Nephron (organoid): ENCODE measurements at regions not wholly inside any gene's neighbourhood (a gene's known extent, or its start where the extent isn't known, plus 50 kb on each side); places are given as distances from the start of the nearest gene placed in this dataset.

ENCODE experiments used
- H3K27ac Mint-ChIP-seq, 3 experiments: 2 replicates each; pipeline ENCODE4 v1.8.0; 2020; ENCODE audit warnings: mixed read lengths in 3 of 3, mild to moderate bottlenecking in 2 of 3, moderate library complexity in 1 of 3
- H3K27me3 Mint-ChIP-seq: 2 replicates; pipeline ENCODE4 v1.8.0; 2021; ENCODE audit warnings: low read depth, mild to moderate bottlenecking, moderate library complexity, mixed read lengths
- H3K36me3 Mint-ChIP-seq: 2 replicates; pipeline ENCODE4 v1.8.0; 2020; ENCODE audit warnings: low read depth, mixed read lengths
- H3K4me1 Mint-ChIP-seq: 2 replicates; pipeline ENCODE4 v1.8.0; 2020; ENCODE audit warnings: mixed read lengths
- H3K4me3 Mint-ChIP-seq, 3 experiments: 2 replicates each; pipeline ENCODE4 v1.8.0; 2020; ENCODE audit warnings: mild to moderate bottlenecking in 3 of 3, mixed read lengths in 3 of 3, moderate library complexity in 2 of 3
- H3K9me3 Mint-ChIP-seq: 2 replicates; pipeline ENCODE4 v1.8.0; 2020; ENCODE audit warnings: mixed read lengths
- TF ChIP-seq, protein P1 (sequence below), 3 experiments: fragments of 200-600 bp; sonication (generic); IDR thresholded peaks; one replicate each; pipeline ENCODE4 v1.5.0; 2021; ENCODE audit warnings: antibody characterized with exemption in 3 of 3; ENCODE audit not compliant: unreplicated experiment in 3 of 3

DNA sequence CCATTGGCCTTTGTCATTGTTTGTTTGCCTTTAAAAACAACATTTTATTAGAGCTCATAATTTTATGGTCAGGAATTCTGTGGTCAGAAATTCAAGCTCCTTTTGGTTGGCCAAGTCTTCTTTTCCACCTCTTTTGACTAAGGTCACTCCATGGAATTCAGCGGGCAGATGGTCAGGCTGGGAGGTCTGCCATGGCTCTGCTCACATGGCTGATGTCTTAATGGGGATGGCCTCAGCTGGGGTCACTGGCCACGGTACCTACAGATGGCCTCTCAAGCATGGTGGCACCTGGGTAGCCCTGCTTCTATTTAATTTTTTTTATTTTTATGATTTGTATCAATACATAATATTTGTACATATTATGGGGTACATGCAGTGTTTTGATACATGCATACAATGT is 360.8 kb upstream of the MCTP2 start:
- TF ChIP-seq, protein P1, sequence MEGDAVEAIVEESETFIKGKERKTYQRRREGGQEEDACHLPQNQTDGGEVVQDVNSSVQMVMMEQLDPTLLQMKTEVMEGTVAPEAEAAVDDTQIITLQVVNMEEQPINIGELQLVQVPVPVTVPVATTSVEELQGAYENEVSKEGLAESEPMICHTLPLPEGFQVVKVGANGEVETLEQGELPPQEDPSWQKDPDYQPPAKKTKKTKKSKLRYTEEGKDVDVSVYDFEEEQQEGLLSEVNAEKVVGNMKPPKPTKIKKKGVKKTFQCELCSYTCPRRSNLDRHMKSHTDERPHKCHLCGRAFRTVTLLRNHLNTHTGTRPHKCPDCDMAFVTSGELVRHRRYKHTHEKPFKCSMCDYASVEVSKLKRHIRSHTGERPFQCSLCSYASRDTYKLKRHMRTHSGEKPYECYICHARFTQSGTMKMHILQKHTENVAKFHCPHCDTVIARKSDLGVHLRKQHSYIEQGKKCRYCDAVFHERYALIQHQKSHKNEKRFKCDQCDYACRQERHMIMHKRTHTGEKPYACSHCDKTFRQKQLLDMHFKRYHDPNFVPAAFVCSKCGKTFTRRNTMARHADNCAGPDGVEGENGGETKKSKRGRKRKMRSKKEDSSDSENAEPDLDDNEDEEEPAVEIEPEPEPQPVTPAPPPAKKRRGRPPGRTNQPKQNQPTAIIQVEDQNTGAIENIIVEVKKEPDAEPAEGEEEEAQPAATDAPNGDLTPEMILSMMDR (IDR thresholded peaks at IDR 0.05; ENCODE audit: unreplicated experiment in 3 of 3), result no peak
- Mint-ChIP-seq H3K27me3 (no peaks in the 10 kb centered on the region), H3K36me3 (no peaks in the 10 kb centered on the region), H3K27ac (no peak overlapping the region), H3K4me3 (no peak overlapping the region), H3K9me3 (no peaks in the 10 kb centered on the region), H3K4me1 (peaks cover 16% of the 10 kb centered on the region)

DNA sequence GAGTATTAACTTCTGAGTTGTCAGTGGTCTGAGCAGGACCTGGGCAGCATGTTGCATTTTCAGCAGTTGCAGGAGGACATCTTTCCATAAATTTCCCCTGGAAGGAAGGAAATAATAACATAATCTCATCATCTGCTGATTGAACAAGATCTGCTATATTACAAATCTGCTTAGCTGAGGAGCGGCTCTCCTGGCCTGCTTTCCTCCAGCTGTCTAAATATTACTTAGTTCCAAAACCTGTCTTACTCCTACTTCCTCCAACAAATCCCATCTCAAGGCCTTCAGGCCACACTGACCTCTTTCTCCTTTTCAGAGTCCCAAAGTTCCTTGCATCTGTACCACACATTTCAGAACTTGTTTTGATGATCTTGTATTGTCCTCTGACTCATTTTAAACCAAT is 364.4 kb upstream of the MCTP2 start:
- H3K4me1 Mint-ChIP-seq, result peaks cover 19% of the 10 kb centered on the region
- TF ChIP-seq, protein P1 (IDR thresholded peaks at IDR 0.05; ENCODE audit: unreplicated experiment in 3 of 3), result no peak
- no peak overlapping the region for H3K4me3 Mint-ChIP-seq
- no peaks in the 10 kb centered on the region for H3K27me3 Mint-ChIP-seq
- no peaks in the 10 kb centered on the region for H3K9me3 Mint-ChIP-seq
- no peaks in the 10 kb centered on the region for H3K36me3 Mint-ChIP-seq
- H3K27ac Mint-ChIP-seq, result peak overlapping the region; percentile 20 to 75 (median 27)

DNA sequence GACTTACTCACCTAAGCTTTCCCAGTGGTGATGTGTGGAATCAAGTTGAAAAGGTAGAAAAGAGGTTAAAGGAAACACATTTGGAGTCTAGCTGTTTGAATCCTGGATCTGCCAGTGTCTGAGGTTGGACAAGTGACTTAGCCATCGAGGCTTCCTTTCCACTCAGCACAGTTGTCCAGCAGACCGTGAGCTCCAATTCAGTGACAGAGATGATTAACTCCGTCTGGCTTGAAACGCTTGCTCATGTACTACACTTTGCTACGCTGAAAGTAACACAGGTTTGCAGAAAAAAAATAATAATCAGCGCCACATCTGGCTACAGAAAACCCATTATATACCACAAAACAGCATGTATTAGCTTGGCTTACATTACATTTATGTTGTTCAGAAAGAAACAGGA is 364.9 kb upstream of the MCTP2 start:
- no peaks in the 10 kb centered on the region for H3K36me3 Mint-ChIP-seq
- no peaks in the 10 kb centered on the region for H3K9me3 Mint-ChIP-seq
- H3K4me1 Mint-ChIP-seq, result peaks cover 19% of the 10 kb centered on the region
- H3K4me3 Mint-ChIP-seq, result no peak overlapping the region
- TF ChIP-seq, protein P1 (IDR thresholded peaks at IDR 0.05; ENCODE audit: unreplicated experiment in 3 of 3), result no peak
- H3K27me3 Mint-ChIP-seq, result no peaks in the 10 kb centered on the region
- peak overlapping the region in 2 of 3 experiments; percentile 27 to 75 for H3K27ac Mint-ChIP-seq

DNA sequence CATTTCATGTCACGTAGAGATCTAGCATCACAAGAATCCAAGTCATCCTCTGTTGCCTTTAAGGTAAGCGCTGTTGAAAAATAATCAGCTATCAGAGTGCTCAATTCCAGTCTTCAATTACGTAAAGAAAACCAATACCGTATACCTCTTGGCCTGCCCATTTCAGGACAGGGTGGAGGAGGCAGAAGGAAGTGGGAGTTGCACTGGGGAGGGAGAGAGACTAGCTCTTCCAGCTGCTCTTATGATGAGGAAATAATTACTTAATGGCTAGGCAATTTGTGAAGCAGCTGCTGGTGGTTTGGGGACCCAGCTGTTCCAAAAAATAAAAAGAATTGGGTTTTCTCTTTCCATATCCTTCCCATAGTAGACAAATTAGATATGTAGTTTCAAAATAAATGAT is 365.8 kb upstream of the MCTP2 start:
- Mint-ChIP-seq H3K27ac (no peak overlapping the region), H3K27me3 (no peaks in the 10 kb centered on the region), H3K36me3 (no peaks in the 10 kb centered on the region), H3K9me3 (no peaks in the 10 kb centered on the region), H3K4me1 (peaks cover 19% of the 10 kb centered on the region), H3K4me3 (peak overlapping the region in 1 of 3 experiments; percentile 29)
- TF ChIP-seq, protein P1 (IDR thresholded peaks at IDR 0.05; ENCODE audit: unreplicated experiment in 3 of 3), result no peak

DNA sequence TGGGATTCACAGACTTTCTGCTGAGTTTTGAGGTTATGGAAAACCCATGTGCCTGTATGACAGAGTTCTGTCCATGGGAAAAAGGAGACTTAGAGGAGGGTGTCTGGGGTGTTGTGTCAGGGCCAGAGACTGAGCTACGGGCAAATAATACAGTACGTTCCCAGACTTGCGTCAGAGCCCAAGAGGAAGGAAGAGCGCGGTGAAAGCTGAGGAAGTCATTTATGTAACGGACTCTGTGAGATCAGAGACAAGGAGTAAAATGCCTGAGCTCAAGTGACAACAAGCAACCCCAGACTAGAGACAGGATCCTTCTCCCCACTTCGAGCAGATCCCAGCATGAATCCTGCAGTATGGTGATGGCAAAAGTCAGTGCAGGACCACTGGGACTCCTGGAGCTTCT is 368.6 kb upstream of the MCTP2 start:
- TF ChIP-seq, protein P1 (IDR thresholded peaks at IDR 0.05; ENCODE audit: unreplicated experiment in 3 of 3), result no peak
- no peak overlapping the region for H3K27ac Mint-ChIP-seq
- H3K36me3 Mint-ChIP-seq, result no peaks in the 10 kb centered on the region
- H3K4me3 Mint-ChIP-seq, result no peak overlapping the region
- no peaks in the 10 kb centered on the region for H3K27me3 Mint-ChIP-seq
- peaks cover 19% of the 10 kb centered on the region for H3K4me1 Mint-ChIP-seq
- no peaks in the 10 kb centered on the region for H3K9me3 Mint-ChIP-seq

DNA sequence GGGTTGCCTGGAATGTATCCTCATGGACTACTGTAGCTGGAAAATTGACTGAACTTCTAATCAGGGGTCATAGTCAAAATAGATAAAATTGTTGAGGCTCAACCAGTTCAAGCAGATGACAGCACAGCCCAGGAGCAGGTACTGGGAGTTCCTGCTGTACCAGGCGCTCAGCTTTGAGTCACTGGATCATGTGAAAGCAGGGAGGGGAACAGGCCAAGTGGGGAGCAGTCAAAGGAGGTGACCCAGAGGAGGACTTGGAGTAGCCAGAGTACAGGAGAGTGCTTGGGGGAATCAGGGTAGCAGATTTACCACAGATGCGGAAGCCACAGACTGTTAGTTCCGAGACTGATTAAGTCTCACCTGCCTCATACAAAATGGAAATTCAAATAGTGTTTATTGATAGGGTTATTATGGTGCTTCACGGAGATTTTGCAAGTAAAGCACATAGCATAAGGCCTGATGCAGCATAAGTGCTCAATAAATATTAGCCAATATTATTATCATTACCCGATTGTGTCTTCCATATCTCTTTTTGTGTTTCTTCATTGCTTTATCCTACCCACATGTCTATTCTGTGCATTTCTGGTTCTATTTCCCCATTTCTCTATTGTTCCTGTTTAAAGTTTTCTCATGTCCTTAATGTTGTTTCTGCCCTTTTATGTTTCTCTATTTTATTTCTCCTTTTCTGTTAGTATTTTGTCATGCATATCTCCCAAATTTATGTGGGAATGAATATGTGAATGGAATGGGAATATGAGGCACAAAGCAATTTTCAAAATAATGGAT is 369.2 kb upstream of the MCTP2 start:
- no peak overlapping the region for H3K27ac Mint-ChIP-seq
- no peaks in the 10 kb centered on the region for H3K9me3 Mint-ChIP-seq
- no peak overlapping the region for H3K4me3 Mint-ChIP-seq
- no peaks in the 10 kb centered on the region for H3K36me3 Mint-ChIP-seq
- peaks cover 17% of the 10 kb centered on the region for H3K4me1 Mint-ChIP-seq
- TF ChIP-seq, protein P1 (IDR thresholded peaks at IDR 0.05; ENCODE audit: unreplicated experiment in 3 of 3), result no peak
- H3K27me3 Mint-ChIP-seq, result peaks cover under 1% of the 10 kb centered on the region
